GM23338 (cell line): ENCODE measurements at regions not wholly inside any gene's neighbourhood (a gene's known extent, or its start where the extent isn't known, plus 50 kb on each side); places are given as distances from the start of the nearest gene placed in this dataset.

Experiments
- ATAC-seq: fragments of 200-7000 bp; cut with Tn5 transposase; 3 replicates; pipeline ENCODE4 v1.9.1; 2020
- DNase-seq: peaks from one replicate; pipeline ENCODE4 v3.0.0-alpha.2; 2015; ENCODE audit warnings: low spot score
- H2AFZ ChIP-seq: fragments of 200-600 bp; sonication (generic); 2 replicates; pipeline ENCODE4 v1.8.0; 2016; ENCODE audit warnings: antibody characterized with exemption, mild to moderate bottlenecking, moderate library complexity
- H3F3A ChIP-seq: fragments of 200-600 bp; sonication (generic); replicated peaks from 2 replicates; pipeline ENCODE4 v1.8.0; 2017; ENCODE audit warnings: antibody characterized with exemption, mixed run types, low read depth
- H3K27ac ChIP-seq: fragments of 200-600 bp; sonication (generic); 2 replicates; pipeline ENCODE4 v1.6.1; 2016; ENCODE audit warnings: low read depth
- H3K27me3 ChIP-seq: fragments of 200-600 bp; sonication (generic); 2 replicates; pipeline ENCODE4 v1.8.0; 2016; ENCODE audit warnings: mild to moderate bottlenecking, mixed run types, moderate library complexity; ENCODE audit not compliant: insufficient read depth
- H3K36me3 ChIP-seq: fragments of 200-600 bp; sonication (generic); 2 replicates; pipeline ENCODE4 v1.8.0; 2016; ENCODE audit warnings: mild to moderate bottlenecking; ENCODE audit not compliant: insufficient read depth
- H3K4me1 ChIP-seq: fragments of 200-600 bp; sonication (generic); 2 replicates; pipeline ENCODE4 v1.8.0; 2016; ENCODE audit warnings: mild to moderate bottlenecking, moderate library complexity; ENCODE audit not compliant: insufficient read depth
- H3K4me2 ChIP-seq: fragments of 200-600 bp; sonication (generic); 2 replicates; pipeline ENCODE4 v1.7.1; 2017; ENCODE audit warnings: mixed run types
- H3K4me3 ChIP-seq: fragments of 200-600 bp; sonication (generic); 2 replicates; pipeline ENCODE4 v1.6.1; 2016; ENCODE audit warnings: mixed run types
- H3K79me2 ChIP-seq: fragments of 200-600 bp; sonication (generic); replicated peaks from 2 replicates; pipeline ENCODE4 v1.8.0; 2017; ENCODE audit warnings: mild to moderate bottlenecking; ENCODE audit not compliant: insufficient read depth
- H3K9me2 ChIP-seq: fragments of 200-600 bp; sonication (generic); 2 replicates; pipeline ENCODE4 v1.8.0; 2017; ENCODE audit not compliant: insufficient read depth
- H4K20me1 ChIP-seq: fragments of 200-600 bp; sonication (generic); replicated peaks from 2 replicates; pipeline ENCODE4 v1.8.0; 2017; ENCODE audit warnings: mild to moderate bottlenecking; ENCODE audit not compliant: insufficient read depth
- H3K27ac Mint-ChIP-seq: 2 replicates; pipeline ENCODE4 v1.8.0; 2020; ENCODE audit warnings: inconsistent platforms, mild to moderate bottlenecking, moderate library complexity, mixed read lengths
- H3K27me3 Mint-ChIP-seq: 3 replicates; pipeline ENCODE4 v1.8.0; 2022; ENCODE audit warnings: low read depth, mild to moderate bottlenecking, moderate library complexity, mixed read lengths, inconsistent platforms; ENCODE audit not compliant: insufficient read depth, poor library complexity
- H3K36me3 Mint-ChIP-seq: 3 replicates; pipeline ENCODE4 v1.8.0; 2021; ENCODE audit warnings: low read depth, mild to moderate bottlenecking, inconsistent platforms, moderate library complexity, mixed read lengths
- H3K4me1 Mint-ChIP-seq: 3 replicates; pipeline ENCODE4 v1.8.0; 2020; ENCODE audit warnings: mild to moderate bottlenecking, inconsistent platforms, mixed read lengths
- H3K4me3 Mint-ChIP-seq: 3 replicates; pipeline ENCODE4 v1.8.0; 2021; ENCODE audit warnings: moderate library complexity, mild to moderate bottlenecking, inconsistent platforms, mixed read lengths
- H3K9me3 Mint-ChIP-seq: 3 replicates; pipeline ENCODE4 v1.8.0; 2020; ENCODE audit warnings: moderate library complexity, mild to moderate bottlenecking, inconsistent platforms, mixed read lengths
- CREB1 ChIP-seq: fragments of 250-450 bp; sonication (Bioruptor Pico); IDR thresholded peaks from 2 replicates; pipeline ENCODE4 v1.5.0; 2020; ENCODE audit warnings: low read depth, mild to moderate bottlenecking, moderate library complexity
- CTCF ChIP-seq, 2 experiments: fragments of 200-600 bp in 1 of 2; sonication (generic) in 1 of 2; conservative IDR thresholded peaks; 2 replicates each; pipeline versions ENCODE4 v1.5.1 to v1.6.1; 2016 to 2017; ENCODE audit warnings: antibody characterized with exemption in 2 of 2, low read depth in 2 of 2, mild to moderate bottlenecking in 2 of 2, moderate library complexity in 1 of 2
- ETS1 ChIP-seq: IDR thresholded peaks from 2 replicates; pipeline ENCODE4 v1.6.1; 2016; ENCODE audit warnings: antibody characterized with exemption
- EZH2 ChIP-seq: fragments of 200-600 bp; sonication (generic); IDR thresholded peaks from one replicate; pipeline ENCODE4 v1.8.0; 2017; ENCODE audit warnings: antibody characterized with exemption, mild to moderate bottlenecking, low read depth; ENCODE audit not compliant: unreplicated experiment
- EZH2phosphoT487 ChIP-seq: fragments of 200-600 bp; sonication (generic); IDR thresholded peaks from one replicate; pipeline ENCODE4 v1.8.1; 2018; ENCODE audit warnings: antibody characterized with exemption; ENCODE audit not compliant: unreplicated experiment
- JUNB ChIP-seq: IDR thresholded peaks from one replicate; pipeline ENCODE4 v1.6.1; 2016; ENCODE audit warnings: antibody characterized with exemption; ENCODE audit not compliant: unreplicated experiment
- NANOG ChIP-seq: IDR thresholded peaks from 2 replicates; pipeline ENCODE4 v1.6.1; 2016; ENCODE audit warnings: antibody characterized with exemption, borderline replicate concordance
- POLR2AphosphoS5 ChIP-seq: IDR thresholded peaks from 2 replicates; pipeline ENCODE4 v1.6.1; 2016; ENCODE audit warnings: antibody characterized with exemption, low read depth
- REST ChIP-seq: IDR thresholded peaks from one replicate; pipeline ENCODE4 v1.6.1; 2018; ENCODE audit warnings: antibody characterized with exemption; ENCODE audit not compliant: unreplicated experiment
- STAT1 ChIP-seq: IDR thresholded peaks from one replicate; pipeline ENCODE4 v1.6.1; 2016; ENCODE audit warnings: antibody characterized with exemption; ENCODE audit not compliant: unreplicated experiment
- ZNF114 ChIP-seq: fragments of 250-450 bp; sonication (Bioruptor Pico); IDR thresholded peaks from 2 replicates; pipeline ENCODE4 v1.5.0; 2020; ENCODE audit warnings: mild to moderate bottlenecking, moderate library complexity
- ZNF331 ChIP-seq: fragments of 250-450 bp; sonication (Bioruptor Pico); IDR thresholded peaks from 2 replicates; pipeline ENCODE4 v1.5.0; 2020; ENCODE audit warnings: low read depth, mild to moderate bottlenecking, moderate library complexity
- ZNF462 ChIP-seq: fragments of 250-450 bp; sonication (Bioruptor Pico); IDR thresholded peaks from 2 replicates; pipeline ENCODE4 v1.5.0; 2020; ENCODE audit warnings: mild to moderate bottlenecking, moderate library complexity

GRCh38 chr4:159046683-159047082 is 56.2 kb upstream of the RAPGEF2 start:
- no peak overlapping the region for H3K27ac ChIP-seq
- H3K27ac Mint-ChIP-seq, result no peak overlapping the region
- H2AFZ ChIP-seq, result no peak overlapping the region
- TF ChIP-seq CTCF (conservative IDR thresholded peaks at IDR 0.05; ENCODE audit: low read depth in 2 of 2) (no peak), EZH2 (no peak), ZNF114 (CRISPR knock-in tag) (no peak), ZNF462 (CRISPR knock-in tag) (no peak), CREB1 (CRISPR knock-in tag) (no peak), ZNF331 (CRISPR knock-in tag) (no peak), STAT1 (no peak), EZH2phosphoT487 (no peak), REST (no peak), ETS1 (no peak), POLR2AphosphoS5 (no peak), JUNB (no peak), NANOG (no peak)
- no peaks in the 10 kb centered on the region for H3K36me3 ChIP-seq
- H3K9me3 Mint-ChIP-seq, result no peaks in the 10 kb centered on the region
- no peak overlapping the region for H3K4me3 Mint-ChIP-seq
- no peaks in the 10 kb centered on the region for H3K27me3 ChIP-seq
- no peak for ATAC-seq
- no peak for DNase-seq
- H3F3A ChIP-seq, result no peaks in the 10 kb centered on the region; the same call in 1 of the 2 replicates
- H3K4me3 ChIP-seq, result no peak overlapping the region
- no peaks in the 10 kb centered on the region for H3K36me3 Mint-ChIP-seq
- H3K4me2 ChIP-seq, result no peak overlapping the region
- peaks cover 31% of the 10 kb centered on the region for H3K4me1 ChIP-seq
- H3K9me2 ChIP-seq, result no peaks in the 10 kb centered on the region
- no peaks in the 10 kb centered on the region for H4K20me1 ChIP-seq
- peaks cover 36% of the 10 kb centered on the region for H3K4me1 Mint-ChIP-seq
- H3K79me2 ChIP-seq, result no peaks in the 10 kb centered on the region
- no peaks in the 10 kb centered on the region for H3K27me3 Mint-ChIP-seq
